COR-L47 (cell line): ENCODE measurements at regions not wholly inside any gene's neighbourhood (a gene's known extent, or its start where the extent isn't known, plus 50 kb on each side); places are given as distances from the start of the nearest gene placed in this dataset.
A peak's percentile ranks its signal among the peaks of the same experiment; 100 is the strongest.
"Not testable (repeated sequence)": the region's sequence is repeated elsewhere in the genome, so short reads cannot be mapped to it uniquely, and the experiment has no call there.

Experiments used
- DNase-seq: peaks from one replicate; lab custom pipeline; 2025; lab: John Stamatoyannopoulos, UW

DNA sequence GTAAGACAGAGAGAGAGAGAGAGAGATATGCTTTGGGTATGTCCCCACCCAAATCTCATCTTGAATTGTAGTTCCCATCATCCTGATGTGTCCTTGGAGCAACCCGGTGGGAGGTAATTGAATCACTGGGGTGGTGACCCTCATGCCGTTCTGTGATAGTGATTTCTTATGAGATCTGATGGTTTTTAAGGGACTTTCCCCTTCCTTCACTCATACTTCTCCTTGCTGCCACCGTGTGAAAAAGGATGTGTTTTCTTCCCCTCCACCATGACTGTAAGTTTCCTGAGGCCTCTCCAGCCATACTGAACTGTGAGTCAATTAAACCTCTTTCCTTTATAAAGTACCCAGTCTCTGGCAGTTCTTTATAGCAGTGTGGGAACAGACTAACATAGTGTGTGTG, 60.3 kb downstream of the EOMES start:
- DNase-seq: no peak

DNA sequence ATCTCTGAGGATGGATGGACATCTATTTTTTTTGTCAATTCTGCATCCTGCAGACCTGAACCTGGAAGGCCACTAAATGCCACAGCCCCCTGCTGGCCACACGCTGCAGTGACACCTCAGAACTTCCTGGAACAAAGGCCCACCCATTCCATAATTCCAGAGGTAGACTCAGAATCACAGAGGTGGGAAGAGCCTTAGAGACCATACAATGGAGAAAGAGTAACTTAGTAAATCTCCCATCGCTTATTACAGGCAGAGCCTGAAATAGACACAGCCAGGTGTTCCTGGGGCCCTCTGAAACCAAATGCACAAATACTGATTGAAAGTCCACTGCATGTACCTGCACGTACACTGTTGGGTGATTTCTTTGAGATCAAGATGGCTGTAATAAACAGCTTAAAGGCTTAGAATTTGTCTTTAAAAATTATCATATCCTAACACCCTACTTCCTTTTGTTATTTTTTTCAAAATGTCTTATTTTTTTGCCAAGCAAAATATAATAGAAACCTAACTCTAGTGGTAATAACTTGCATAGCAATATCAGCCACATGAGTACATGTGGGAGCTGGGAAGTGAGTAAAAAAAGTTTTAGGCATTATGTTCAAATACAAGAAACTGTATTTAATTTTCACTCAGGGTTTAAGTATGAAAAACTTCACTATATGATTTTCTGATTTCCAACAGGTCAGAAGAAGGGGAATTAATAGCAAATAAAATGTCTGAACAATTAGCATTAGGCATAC, 62.7 kb downstream of the EOMES start:
- peak; percentile 10 for DNase-seq

DNA sequence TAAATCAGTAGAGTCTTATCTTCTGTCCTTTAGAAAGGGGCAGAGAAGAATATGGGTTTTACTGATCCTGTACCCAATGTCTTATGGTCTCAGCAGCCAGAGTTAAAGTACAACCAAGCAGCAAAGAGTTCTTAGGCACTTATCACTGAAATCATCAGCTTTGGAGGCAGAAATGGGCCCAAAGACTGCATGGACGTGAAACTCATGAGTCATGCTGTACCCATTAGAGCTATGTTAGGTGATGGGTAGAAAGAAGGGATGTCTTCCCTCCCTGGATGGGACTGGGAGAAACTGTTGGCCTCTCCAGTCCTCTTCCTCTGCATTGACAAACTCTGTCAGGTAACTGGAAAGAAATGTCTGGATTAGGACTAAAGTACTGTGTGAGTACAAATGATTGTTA, 63.4 kb downstream of the EOMES start:
- no peak for DNase-seq

DNA sequence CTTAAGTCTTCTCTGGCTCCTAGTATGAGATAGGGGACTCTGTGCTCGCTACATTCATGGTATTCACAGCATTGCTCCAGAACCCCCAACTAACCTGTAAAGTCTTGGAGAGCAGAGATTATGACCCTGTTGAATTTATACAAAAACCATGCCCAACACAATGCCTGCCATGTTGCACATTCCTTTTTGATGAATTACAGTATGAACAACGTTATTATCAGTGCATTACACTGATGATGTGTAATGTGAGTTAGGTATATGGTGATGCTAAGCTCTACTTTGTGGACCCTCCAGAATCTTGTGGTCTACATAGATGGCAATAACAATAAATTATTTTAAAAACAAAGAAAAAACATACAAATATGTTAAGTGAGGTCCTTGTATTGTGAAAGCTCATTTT, 64.3 kb downstream of the EOMES start:
- no peak for DNase-seq

DNA sequence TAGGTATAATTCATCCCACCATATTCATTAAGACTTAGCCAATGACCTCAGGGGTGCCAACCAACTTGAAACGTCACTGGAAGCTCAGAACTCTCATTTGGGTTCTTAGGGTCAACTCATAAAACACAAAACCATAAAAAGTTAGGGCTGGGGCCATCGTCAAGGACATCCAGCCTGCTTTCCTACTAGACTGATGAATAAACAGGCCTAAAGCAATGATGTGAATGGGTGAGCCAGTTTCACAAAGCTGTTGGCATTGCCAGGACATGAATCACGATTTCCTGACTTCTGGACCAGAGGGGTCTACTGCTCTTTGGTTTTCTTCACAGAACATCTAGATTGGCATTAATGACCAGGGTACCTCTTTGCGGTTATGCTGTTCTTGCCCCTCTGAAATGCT, 64.7 kb downstream of the EOMES start:
- DNase-seq: no peak

DNA sequence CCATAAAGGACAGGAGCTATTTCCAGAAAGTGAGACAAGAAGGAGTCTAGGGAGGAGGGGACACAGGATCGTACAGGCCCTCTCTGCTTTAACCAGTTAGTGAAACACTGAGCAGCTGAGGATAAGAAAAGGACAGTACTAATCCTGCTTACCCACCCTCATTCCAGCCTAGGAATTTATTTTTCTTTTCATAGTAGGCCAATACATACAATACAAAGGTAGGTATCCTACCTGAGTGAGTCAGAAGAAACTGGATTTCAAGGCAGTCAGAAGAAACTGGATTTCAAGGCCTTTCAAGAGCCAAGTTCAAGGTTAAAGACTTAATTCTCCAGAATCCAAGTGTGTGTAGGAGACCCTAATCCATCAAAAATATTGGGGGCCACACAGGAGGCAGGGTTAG, 65.3 kb downstream of the EOMES start:
- DNase-seq: no peak

DNA sequence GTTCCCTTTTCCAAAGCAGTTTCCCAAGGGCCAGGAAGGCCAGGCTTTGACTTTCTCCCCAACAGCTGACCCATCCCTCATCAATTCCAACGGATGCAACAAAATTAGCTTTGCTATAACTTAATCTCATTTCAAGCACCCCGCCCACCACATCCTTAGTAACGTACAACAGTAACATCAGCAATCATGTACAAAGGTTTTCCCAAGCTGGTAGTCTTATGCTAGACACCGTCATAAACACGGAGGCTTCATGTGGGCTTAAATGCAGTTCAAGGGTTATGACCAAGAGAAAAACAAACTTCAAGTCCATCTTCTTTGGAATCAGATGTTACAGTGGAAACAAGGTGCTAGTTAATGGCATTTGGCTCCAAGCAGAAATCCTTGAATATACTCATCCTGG, 66.6 kb downstream of the EOMES start:
- no peak for DNase-seq

DNA sequence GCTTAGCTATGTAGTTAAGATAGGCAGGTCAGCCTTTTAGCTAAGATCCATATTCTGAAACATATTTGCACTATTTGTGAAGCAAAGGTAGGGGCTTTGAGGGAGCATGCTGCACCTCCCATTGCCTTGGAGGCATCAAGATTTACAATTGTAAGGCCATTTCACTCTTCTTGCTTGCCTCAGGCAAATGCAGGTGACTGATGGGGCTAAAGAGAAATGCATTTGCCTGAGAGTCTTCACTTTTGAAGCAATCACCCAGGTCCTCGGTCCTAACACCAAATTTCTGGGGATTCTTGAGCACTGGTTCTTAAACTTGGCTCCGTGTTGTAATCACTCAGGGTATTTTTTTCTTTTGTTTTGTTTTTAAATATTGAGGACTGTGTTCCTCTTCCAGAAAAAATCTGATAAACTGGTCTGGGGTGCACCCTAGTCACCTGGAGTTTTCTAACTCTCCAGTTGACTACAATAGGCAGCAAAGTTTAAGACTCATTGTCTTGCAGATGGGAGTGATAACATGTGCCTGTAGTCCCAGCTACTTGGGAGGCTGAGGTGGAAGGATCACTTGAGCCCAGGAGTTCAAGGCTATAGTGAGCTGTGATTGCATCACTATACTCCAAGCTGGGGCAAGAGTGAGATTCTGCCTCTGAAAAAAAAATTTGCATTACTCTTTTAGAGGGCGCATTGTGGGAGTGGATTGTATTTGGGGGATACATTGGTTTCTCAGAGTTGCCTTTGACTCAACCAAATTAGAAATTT, 68.1 kb downstream of the EOMES start:
- no peak for DNase-seq

DNA sequence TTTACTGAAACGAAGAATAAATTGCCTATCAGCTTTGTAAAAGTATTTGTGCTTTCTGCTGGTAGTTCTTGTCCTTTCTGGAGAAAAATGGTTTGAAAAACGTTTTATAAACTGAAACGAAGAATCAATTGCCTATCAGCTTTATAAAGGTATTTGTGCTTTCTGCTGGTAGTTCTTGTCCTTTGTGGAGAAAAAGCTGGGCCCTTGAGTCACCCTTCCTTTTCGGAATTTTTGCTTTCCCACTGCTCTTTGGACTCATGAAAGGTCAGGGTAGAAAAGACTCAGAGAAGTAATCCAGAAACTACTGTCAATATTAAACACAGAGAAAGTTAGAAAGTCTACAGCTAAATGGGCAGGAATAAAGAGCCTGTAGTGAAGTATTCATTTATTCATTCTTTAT, 72.8 kb downstream of the EOMES start:
- no peak for DNase-seq

DNA sequence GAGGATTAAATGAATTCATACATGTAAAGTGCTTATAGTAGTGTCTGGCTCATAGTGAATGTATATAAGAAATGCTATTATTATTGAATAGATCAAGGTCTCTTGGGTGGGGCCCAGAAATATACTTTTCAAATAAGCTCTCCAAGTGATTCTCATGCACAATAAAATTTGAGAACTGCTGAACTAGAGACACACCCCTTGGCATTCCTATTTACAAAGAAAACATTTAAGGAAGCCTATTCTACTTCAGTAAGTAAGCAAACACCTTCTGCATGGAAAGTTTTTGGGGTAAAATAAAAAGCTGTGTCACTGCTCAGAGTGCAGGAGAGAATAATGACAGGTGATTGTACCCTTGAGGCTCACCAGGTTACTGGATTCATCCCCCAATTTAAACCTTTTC, 75.2 kb downstream of the EOMES start:
- DNase-seq: no peak

DNA sequence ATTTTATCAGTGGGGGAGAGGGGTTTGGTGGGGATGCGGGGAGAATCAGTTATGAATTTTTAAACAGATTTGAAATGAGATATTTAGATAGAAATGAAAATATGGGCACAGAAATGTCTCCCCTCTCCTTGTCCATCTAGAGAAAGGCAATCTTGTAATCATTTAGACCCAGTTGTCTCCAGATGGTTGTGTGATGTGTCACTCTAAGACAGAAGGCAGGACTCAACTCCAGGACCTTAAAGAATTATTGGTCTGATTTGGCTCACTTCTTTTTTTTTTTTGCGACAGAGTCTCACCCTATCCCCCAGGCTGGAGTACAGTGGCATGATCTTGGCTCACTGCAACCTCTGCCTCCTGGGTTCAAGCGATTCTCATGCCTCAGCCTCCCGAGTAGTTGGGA, 77.2 kb downstream of the EOMES start:
- DNase-seq: no peak

DNA sequence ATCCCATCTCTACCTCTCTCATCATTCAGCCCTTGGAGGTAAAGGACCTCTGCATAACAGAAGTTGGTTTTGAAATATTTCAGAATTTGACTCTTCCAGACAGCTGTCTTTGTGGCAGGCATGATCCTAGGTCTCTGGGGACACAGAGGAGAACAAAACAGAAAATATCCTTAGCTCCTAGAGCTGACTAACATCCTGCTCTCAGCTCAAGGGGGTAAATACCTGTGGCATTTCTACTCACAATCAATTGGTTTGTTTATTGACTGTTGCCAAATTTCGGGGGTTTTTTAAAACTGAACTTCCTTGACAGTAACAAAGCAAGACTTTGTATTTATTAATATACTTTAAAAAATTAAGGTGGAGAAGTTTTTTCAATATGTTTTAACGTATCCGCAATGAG, 78.8 kb downstream of the EOMES start:
- DNase-seq: no peak

DNA sequence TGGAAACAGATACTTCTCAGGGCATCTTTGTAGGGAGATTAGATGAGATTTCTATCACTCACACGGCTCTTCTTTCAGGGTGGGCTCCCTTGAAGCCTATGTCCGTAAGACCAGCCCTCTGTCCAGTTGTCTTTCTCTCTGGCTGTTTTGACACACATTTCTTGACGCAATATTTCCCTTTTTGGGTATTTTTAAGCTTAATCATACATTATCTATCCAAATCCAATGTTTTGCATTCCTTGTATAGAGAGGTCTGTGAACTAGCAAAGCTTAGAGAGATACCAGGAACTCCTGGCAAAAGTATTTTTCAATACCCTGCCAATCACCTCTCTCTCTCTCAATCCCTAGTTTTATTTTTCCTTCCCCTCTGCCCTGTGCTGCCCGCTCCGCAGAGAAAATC, 79.3 kb downstream of the EOMES start:
- no peak for DNase-seq

DNA sequence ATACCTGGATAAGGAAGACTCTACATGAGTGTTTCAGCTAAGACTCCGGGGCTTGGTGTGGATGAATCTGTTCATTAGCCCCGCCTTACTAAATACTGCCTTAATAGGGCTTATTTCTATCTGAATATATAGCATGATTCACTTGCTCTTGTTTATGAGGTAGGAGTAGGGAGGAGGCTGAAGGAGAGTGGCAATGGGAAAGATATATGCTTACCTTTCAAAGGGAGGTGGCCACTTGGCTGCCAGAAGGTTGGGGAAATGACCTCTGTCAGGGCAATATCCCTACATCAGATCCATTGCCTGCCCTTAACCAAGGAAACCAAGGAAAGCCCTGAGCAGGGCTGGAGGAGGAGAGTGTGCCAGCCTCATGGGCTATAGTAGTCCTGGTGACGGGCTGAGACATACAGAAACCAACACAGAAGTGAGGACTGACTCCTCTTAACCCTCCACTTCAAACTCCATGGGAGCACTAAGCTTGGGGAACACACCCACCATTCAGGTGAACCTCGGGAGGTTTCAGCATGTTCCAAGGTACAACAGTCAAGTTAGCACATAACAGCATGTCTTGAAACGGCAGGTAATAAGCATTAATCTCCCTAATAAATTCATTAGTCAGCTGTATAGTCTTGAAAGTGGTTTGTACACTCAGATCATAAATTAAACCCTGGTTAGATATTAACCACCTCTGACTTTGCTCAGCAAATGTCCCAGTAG, 80.1 kb downstream of the EOMES start:
- no peak for DNase-seq

DNA sequence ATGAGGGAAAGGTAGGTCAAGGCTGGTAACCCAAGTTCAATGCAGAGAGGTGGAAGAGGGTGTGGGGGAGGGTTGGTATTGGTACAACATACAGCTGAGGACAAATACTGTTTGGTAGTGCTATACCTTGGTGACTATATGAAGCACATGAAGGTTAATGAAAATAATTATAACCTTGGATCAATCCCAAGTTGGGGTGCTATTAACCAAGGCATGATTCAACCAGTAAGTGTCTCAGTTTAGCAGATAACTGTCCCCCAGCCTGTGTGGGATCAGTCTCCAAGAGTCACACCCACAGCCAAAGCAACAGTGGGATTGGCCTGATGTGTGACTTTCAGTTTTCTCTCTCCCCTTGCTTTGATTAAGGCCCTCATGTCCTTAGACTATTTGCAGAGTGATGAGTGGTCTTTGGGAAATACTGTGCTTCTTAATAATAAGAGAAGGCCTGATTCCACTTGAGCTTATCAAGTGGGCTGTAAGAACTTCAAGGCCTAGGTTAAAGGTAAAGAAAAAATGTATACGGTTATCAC, 80.8 kb downstream of the EOMES start:
- DNase-seq: no peak

DNA sequence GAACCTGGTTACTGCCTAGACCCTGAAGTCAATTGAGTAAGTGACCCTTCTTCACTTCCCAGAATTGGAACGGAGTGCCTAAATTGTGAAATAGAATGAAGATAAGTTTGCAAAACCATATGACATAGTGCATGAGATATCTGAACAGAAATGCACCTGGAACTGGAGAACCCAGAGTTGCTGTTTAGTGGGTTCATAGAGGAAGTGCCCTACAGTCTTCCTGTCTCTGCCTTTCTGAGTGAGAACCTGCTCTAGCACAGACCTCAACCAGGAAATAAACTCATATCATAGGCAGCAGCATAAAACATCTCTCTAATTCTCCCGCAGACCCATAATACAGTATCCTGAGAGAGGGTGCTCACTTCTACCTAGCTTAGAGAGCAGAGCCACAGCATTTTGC, 82.9 kb downstream of the EOMES start:
- no peak for DNase-seq

DNA sequence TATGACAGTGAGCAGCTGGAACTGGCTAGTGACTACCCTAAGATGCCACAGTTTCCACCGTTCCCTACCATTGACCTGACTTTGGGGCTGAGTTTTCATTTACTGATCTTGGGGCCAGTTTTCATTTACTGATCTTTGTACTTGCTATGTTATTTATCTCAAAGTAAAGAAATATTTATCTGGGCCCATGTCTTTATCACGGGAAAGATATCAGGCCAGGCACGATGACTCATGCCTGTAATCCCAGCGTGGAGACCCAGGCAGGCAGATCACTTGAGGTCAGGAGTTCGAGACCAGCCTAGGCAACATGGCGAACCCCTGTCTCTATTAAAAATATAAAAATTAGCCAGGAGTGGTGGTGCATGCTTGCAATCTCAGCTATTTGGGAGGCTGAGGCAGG, 83.5 kb downstream of the EOMES start:
- no peak for DNase-seq

DNA sequence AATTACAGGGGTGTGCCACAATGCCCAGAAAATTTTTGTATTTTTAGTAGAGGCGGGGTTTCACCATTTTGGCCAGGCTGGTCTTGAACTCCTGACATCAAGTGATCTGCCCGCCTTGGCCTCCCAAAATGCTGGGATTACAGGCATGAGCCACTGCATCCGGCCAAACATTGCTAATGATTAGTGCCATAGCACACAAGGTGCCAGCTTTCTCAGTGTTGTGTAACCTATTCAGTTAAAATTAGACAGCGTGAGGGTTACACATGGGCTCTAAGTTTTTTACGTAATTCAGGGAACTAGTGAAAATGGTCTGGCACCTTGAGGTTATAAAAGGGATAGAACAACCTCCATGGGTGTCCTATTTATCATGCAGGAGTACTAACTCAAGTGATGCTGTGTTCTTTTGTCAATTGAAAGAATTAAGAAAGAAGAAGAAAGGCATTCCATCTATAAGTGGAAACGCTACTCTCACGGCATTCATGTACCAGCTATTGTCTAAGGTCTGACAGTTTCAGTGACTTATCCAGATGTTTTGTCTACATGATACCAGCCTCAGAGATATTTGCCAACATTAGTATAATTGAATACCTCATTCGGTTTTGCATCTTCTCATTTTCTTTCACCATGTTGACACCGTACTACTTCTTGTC, 84.7 kb downstream of the EOMES start:
- no peak for DNase-seq

DNA sequence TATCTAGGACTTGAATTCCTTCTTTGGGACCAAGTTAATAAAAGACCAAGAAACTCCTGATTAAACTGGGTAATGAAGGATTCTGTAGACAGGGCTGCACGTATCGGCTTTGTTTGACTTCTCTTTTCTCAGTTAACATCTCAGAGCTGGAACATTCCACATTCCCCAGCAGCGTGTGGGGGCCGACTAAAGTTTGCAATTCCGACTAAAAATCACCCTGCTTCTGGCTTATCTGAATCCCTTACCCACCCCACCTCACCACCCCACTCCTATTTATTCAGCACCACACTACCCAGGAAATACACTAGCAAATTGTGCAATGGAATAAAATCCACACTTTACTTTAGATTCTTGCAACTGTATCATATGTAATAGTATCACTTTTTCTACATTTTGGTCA, 87.1 kb downstream of the EOMES start:
- not testable (repeated sequence) for DNase-seq

DNA sequence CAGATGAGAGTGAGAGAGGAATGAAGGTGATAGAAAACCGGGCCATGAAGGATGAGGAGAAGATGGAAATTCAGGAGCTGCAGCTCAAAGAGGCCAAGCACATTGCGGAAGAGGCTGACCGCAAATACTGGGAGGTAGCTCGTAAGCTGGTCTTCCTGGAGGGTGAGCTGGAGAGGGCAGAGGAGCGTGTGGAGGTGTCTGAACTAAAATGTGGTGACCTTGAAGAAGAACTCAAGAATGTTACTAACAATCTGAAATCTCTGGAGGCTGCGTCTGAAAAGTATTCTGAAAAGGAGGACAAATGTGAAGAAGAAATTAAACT, 88.9 kb downstream of the EOMES start:
- no peak for DNase-seq

DNA sequence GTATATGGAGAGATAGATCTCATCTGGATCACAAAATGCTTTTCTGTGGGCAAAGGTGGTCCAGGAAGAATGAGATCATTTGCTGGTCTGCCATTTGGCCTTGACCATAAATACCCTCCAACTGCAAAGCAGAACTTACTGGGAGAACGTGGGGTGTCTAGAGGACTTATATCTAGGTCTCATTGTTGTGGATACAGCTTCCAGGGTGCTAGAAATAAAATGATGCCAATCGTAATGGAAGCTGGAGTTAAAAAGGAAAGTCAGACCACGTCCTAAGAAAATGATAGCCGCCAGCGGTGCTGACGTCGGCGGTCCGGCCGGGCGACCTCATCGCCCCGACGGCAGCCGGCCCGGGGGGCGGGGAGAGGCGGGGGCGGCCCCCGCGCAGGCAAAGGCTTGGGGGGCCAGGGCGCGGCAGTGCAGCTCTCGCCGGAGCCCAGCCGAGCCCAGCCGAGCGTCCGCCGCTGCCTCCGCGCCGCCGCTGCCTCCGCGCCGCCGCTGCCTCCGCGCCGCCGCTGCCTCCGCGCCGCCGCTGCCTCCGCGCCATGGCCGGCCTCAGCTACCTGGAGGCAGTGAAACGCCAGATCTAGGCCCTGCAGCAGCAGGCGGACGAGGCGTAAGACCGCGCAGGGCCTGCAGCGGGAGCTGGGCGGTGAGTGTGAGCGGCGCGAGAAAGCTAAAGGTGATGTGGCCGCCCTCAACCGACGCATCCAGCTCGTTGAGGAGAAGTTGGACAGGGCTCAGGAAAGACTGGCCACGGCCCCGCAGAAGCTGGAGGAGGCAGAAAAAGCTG, 89.5 kb downstream of the EOMES start:
- peak; percentile 24 for DNase-seq

DNA sequence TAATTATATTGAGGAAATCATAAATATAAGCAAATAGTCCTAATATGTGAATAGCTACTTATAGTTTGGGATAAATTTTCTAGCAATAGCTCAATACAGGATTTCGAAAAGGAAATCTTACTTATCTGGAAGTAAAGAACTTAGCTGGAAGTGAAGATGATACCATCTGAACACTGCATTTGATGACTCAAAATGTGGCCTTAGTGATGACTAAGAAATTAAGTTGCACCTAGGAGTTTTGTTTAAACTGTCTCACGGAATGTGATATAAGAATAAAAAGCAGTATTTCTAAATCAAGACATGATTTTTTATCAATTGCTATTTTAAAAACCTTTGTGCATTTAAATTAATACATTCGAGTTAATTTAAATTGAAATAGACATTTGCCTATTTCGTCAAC, 91.2 kb downstream of the EOMES start:
- no peak for DNase-seq
